HG03457 (cell line): ENCODE measurements at regions not wholly inside any gene's neighbourhood (a gene's known extent, or its start where the extent isn't known, plus 50 kb on each side); places are given as distances from the start of the nearest gene placed in this dataset.
"Not testable (repeated sequence)": the region's sequence is repeated elsewhere in the genome, so short reads cannot be mapped to it uniquely, and the experiment has no call there.

ENCODE experiments used
- ATAC-seq: cut with Tn5 transposase; IDR thresholded peaks from one replicate; pipeline ENCODE4 v1.9.1; 2021; ENCODE audit warnings: moderate number of reproducible peaks; ENCODE audit not compliant: unreplicated experiment

GRCh38 chr10:108000365-108000764 is 835.9 kb upstream of the SORCS1 start:
- no peak for ATAC-seq

GRCh38 chr10:107994621-107995270 is 830.2 kb upstream of the SORCS1 start:
- no peak for ATAC-seq

GRCh38 chr10:107986571-107986970 is 822.1 kb upstream of the SORCS1 start:
- no peak for ATAC-seq

- ATAC-seq, result no peak
Observed at GRCh38 chr10:107984581-107984980, 820.1 kb upstream of the SORCS1 start.

- no peak for ATAC-seq
Observed at GRCh38 chr10:107984149-107984548, 819.6 kb upstream of the SORCS1 start.

- ATAC-seq, result no peak
Observed at GRCh38 chr10:107978455-107978854, 813.9 kb upstream of the SORCS1 start.

- no peak for ATAC-seq
Observed at GRCh38 chr10:107971973-107972372, 807.5 kb upstream of the SORCS1 start.

- no peak for ATAC-seq
Observed at GRCh38 chr10:107971411-107971810, 806.9 kb upstream of the SORCS1 start.

- ATAC-seq, result no peak
Observed at GRCh38 chr10:107970512-107970911, 806.0 kb upstream of the SORCS1 start.

GRCh38 chr10:107969936-107970335 is 805.4 kb upstream of the SORCS1 start:
- ATAC-seq, result no peak

GRCh38 chr10:107966826-107967225 is 802.3 kb upstream of the SORCS1 start:
- no peak for ATAC-seq

GRCh38 chr10:107952649-107953556 is 788.4 kb upstream of the SORCS1 start:
- ATAC-seq, result no peak

- not testable (repeated sequence) for ATAC-seq
Observed at GRCh38 chr10:107950411-107951062, 786.0 kb upstream of the SORCS1 start.

- no peak for ATAC-seq
Observed at GRCh38 chr10:107942826-107943225, 778.3 kb upstream of the SORCS1 start.

- ATAC-seq, result no peak
Observed at GRCh38 chr10:107933076-107933475, 768.6 kb upstream of the SORCS1 start.

GRCh38 chr10:107931808-107932207 is 767.3 kb upstream of the SORCS1 start:
- ATAC-seq, result no peak

GRCh38 chr10:107930037-107930436 is 765.5 kb upstream of the SORCS1 start:
- no peak for ATAC-seq

GRCh38 chr10:107924458-107924857 is 760.0 kb upstream of the SORCS1 start:
- ATAC-seq, result no peak

- ATAC-seq, result no peak
Observed at GRCh38 chr10:107919626-107920235, 755.2 kb upstream of the SORCS1 start.

- no peak for ATAC-seq
Observed at GRCh38 chr10:107918171-107918570, 753.7 kb upstream of the SORCS1 start.

- no peak for ATAC-seq
Observed at GRCh38 chr10:107915215-107915610, 750.7 kb upstream of the SORCS1 start.
